ENCODE measurements at regions not wholly inside any gene's neighbourhood (a gene's known extent, or its start where the extent isn't known, plus 50 kb on each side); places are given as distances from the start of the nearest gene placed in this dataset.

DNA sequence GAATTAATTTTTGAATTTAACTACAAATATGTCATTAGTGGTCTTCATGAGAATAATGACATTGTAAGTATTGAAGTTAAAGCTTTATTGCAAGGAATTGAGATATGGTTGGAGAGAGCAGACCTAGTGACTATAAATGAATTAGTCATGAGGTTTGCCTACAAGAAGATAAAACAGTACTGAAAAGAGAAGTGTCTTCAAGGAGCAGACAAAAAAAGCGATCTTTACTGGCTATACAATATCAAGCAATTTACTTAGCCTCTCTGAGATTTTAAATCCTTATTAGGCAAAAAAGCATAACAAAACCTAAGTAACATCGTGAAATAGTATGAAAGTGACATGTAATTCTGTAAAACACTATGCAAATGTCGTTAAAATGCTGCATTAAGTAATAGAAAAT, 435.1 kb upstream of the PCDH20 start:
- Mint-ChIP-seq H3K4me3 (ENCODE audit: unreplicated experiment) (no peak overlapping the region), H3K4me1 (ENCODE audit: low read depth, unreplicated experiment) (no peaks in the 10 kb centered on the region), H3K9me3 (ENCODE audit: unreplicated experiment) (no peaks in the 10 kb centered on the region), H3K36me3 (ENCODE audit: low read depth, unreplicated experiment) (no peaks in the 10 kb centered on the region), H3K27me3 (ENCODE audit: low read depth, unreplicated experiment) (no peaks in the 10 kb centered on the region), H3K27ac (ENCODE audit: unreplicated experiment) (no peak overlapping the region)
- no peaks in the 10 kb centered on the region for H3K27me3 ChIP-seq (ENCODE audit: insufficient read depth, low read length)
- H2AFZ ChIP-seq (ENCODE audit: low read depth, low read length) = no peak overlapping the region
- H3K4me2 ChIP-seq (ENCODE audit: low read length) = no peak overlapping the region
- H3K79me2 ChIP-seq (ENCODE audit: insufficient read depth, low read length) = no peaks in the 10 kb centered on the region
- no peak overlapping the region for H3K27ac ChIP-seq (ENCODE audit: low read depth, low read length)
- no peak for DNase-seq (ENCODE audit: low read depth)
- no peaks in the 10 kb centered on the region for H3K36me3 ChIP-seq (ENCODE audit: insufficient read depth, low read length)
- H3K4me3 ChIP-seq (ENCODE audit: insufficient read depth, low read depth, low read length) = no peak overlapping the region
- no peaks in the 10 kb centered on the region for H3K4me1 ChIP-seq (ENCODE audit: insufficient read depth, low read length)
- no peak for FAIRE-seq
- TF ChIP-seq EZH2 (IDR thresholded peaks at IDR 0.05; ENCODE audit: insufficient read depth, low read length) = no peak
- TF ChIP-seq, protein P1, sequence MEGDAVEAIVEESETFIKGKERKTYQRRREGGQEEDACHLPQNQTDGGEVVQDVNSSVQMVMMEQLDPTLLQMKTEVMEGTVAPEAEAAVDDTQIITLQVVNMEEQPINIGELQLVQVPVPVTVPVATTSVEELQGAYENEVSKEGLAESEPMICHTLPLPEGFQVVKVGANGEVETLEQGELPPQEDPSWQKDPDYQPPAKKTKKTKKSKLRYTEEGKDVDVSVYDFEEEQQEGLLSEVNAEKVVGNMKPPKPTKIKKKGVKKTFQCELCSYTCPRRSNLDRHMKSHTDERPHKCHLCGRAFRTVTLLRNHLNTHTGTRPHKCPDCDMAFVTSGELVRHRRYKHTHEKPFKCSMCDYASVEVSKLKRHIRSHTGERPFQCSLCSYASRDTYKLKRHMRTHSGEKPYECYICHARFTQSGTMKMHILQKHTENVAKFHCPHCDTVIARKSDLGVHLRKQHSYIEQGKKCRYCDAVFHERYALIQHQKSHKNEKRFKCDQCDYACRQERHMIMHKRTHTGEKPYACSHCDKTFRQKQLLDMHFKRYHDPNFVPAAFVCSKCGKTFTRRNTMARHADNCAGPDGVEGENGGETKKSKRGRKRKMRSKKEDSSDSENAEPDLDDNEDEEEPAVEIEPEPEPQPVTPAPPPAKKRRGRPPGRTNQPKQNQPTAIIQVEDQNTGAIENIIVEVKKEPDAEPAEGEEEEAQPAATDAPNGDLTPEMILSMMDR (IDR thresholded peaks at IDR 0.05; ENCODE audit: insufficient read depth, low read depth, low read length) = no peak
- no peaks in the 10 kb centered on the region for H3K9me3 ChIP-seq (ENCODE audit: insufficient read depth, low read depth, low read length)
- H3K9ac ChIP-seq (ENCODE audit: low read length) = no peak overlapping the region
- H4K20me1 ChIP-seq (ENCODE audit: insufficient read depth, low read length) = no peaks in the 10 kb centered on the region

DNA sequence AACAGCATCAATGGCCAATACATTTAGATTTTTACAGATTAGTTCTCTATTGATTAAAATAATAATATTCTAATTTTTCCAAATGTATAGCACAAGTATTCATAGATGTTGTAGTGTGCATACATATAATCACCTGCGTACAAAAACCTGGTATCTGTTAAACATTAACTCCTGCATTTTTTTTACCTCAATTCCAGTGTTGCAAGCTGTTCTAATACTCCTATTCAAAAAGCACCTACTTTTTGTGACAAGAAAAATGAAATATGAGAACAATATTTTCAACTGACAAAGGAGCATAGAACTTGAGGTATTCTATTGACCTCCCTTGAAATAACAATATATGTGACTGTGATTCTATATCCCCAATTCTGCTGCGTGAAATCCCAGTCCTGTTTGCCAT, 422.9 kb upstream of the PCDH20 start:
- H3K9me3 ChIP-seq (ENCODE audit: insufficient read depth, low read depth, low read length) = no peaks in the 10 kb centered on the region
- H3K4me3 ChIP-seq (ENCODE audit: insufficient read depth, low read depth, low read length) = no peak overlapping the region
- TF ChIP-seq EZH2 (IDR thresholded peaks at IDR 0.05; ENCODE audit: insufficient read depth, low read length) = no peak
- TF ChIP-seq, protein P1 (IDR thresholded peaks at IDR 0.05; ENCODE audit: insufficient read depth, low read depth, low read length) = no peak
- H3K36me3 ChIP-seq (ENCODE audit: insufficient read depth, low read length) = no peaks in the 10 kb centered on the region
- Mint-ChIP-seq H3K36me3 (ENCODE audit: low read depth, unreplicated experiment) (no peaks in the 10 kb centered on the region), H3K4me1 (ENCODE audit: low read depth, unreplicated experiment) (no peaks in the 10 kb centered on the region), H3K27ac (ENCODE audit: unreplicated experiment) (no peak overlapping the region), H3K9me3 (ENCODE audit: unreplicated experiment) (no peaks in the 10 kb centered on the region), H3K4me3 (ENCODE audit: unreplicated experiment) (no peak overlapping the region), H3K27me3 (ENCODE audit: low read depth, unreplicated experiment) (no peaks in the 10 kb centered on the region)
- H3K4me1 ChIP-seq (ENCODE audit: insufficient read depth, low read length) = no peaks in the 10 kb centered on the region
- no peaks in the 10 kb centered on the region for H3K27me3 ChIP-seq (ENCODE audit: insufficient read depth, low read length)
- no peaks in the 10 kb centered on the region for H4K20me1 ChIP-seq (ENCODE audit: insufficient read depth, low read length)
- H3K79me2 ChIP-seq (ENCODE audit: insufficient read depth, low read length) = no peaks in the 10 kb centered on the region
- FAIRE-seq = no peak
- H3K27ac ChIP-seq (ENCODE audit: low read depth, low read length) = no peak overlapping the region
- H3K4me2 ChIP-seq (ENCODE audit: low read length) = no peak overlapping the region
- H3K9ac ChIP-seq (ENCODE audit: low read length) = no peak overlapping the region
- DNase-seq (ENCODE audit: low read depth) = no peak
- H2AFZ ChIP-seq (ENCODE audit: low read depth, low read length) = no peak overlapping the region

DNA sequence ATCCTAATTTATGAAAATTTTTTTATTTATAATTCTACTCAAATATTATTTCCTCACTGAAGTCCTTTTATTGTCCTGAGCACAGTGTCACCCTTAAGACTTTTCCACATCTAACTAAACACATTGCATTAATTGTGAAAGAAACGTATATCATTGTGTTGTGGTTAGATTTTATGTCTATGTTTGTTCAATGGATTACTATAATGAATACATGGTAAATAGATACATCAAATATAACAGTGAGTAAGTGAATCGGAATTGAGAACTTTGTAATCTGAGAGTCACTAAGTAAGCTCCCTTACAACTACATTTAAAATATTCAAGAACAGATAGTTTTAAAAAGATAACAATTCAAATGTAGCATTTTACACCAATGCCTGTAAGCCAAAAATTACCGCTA, 417.6 kb upstream of the PCDH20 start:
- DNase-seq (ENCODE audit: low read depth) (peak; percentile 2), FAIRE-seq (no peak)
- Histone ChIP-seq H3K36me3 (ENCODE audit: insufficient read depth, low read length) (no peaks in the 10 kb centered on the region), H3K9me3 (ENCODE audit: insufficient read depth, low read depth, low read length) (no peaks in the 10 kb centered on the region), H3K79me2 (ENCODE audit: insufficient read depth, low read length) (no peaks in the 10 kb centered on the region), H3K27ac (ENCODE audit: low read depth, low read length) (no peak overlapping the region), H3K4me3 (ENCODE audit: insufficient read depth, low read depth, low read length) (no peak overlapping the region), H4K20me1 (ENCODE audit: insufficient read depth, low read length) (no peaks in the 10 kb centered on the region), H3K27me3 (ENCODE audit: insufficient read depth, low read length) (no peaks in the 10 kb centered on the region), H3K9ac (ENCODE audit: low read length) (no peak overlapping the region), H3K4me1 (ENCODE audit: insufficient read depth, low read length) (no peaks in the 10 kb centered on the region), H3K4me2 (ENCODE audit: low read length) (no peak overlapping the region), H2AFZ (ENCODE audit: low read depth, low read length) (no peak overlapping the region)
- Mint-ChIP-seq H3K9me3 (ENCODE audit: unreplicated experiment) (peaks cover 2% of the 10 kb centered on the region), H3K4me1 (ENCODE audit: low read depth, unreplicated experiment) (no peaks in the 10 kb centered on the region), H3K4me3 (ENCODE audit: unreplicated experiment) (no peak overlapping the region), H3K27me3 (ENCODE audit: low read depth, unreplicated experiment) (no peaks in the 10 kb centered on the region), H3K36me3 (ENCODE audit: low read depth, unreplicated experiment) (no peaks in the 10 kb centered on the region), H3K27ac (ENCODE audit: unreplicated experiment) (no peak overlapping the region)
- TF ChIP-seq, protein P1 (IDR thresholded peaks at IDR 0.05; ENCODE audit: insufficient read depth, low read depth, low read length) = no peak
- TF ChIP-seq EZH2 (IDR thresholded peaks at IDR 0.05; ENCODE audit: insufficient read depth, low read length) = no peak

All from astrocyte (in vitro differentiated cells and primary cell).